Kidney (tissue), 13 donors: ENCODE measurements at regions not wholly inside any gene's neighbourhood (a gene's known extent, or its start where the extent isn't known, plus 50 kb on each side); places are given as distances from the start of the nearest gene placed in this dataset.
"Not testable (repeated sequence)": the region's sequence is repeated elsewhere in the genome, so short reads cannot be mapped to it uniquely, and the experiment has no call there.

Source experiments
- DNase-seq, 5 donors: peaks; one replicate each; pipeline ENCODE4 v3.0.0-alpha.2; 2013 to 2020
- FAIRE-seq: peaks from 2 replicates; lab custom pipeline; 2012; peaks lifted over from hg19 to GRCh38; lab: Jason Lieb, UNC
- H3K27ac ChIP-seq, 2 donors: one replicate each; pipeline ENCODE4 v1.7.0; 2013; ENCODE audit warnings: low read depth in 2 of 2, low read length in 2 of 2, inconsistent platforms in 1 of 2
- H3K27me3 ChIP-seq: one replicate; pipeline ENCODE4 v1.7.1; 2013; ENCODE audit warnings: low read length, inconsistent platforms; ENCODE audit not compliant: control insufficient read depth, insufficient read depth
- H3K36me3 ChIP-seq, 3 donors: one replicate each; pipeline versions ENCODE4 v1.7.0 to v1.7.1; 2013; ENCODE audit warnings: low read length in 3 of 3, control low read depth in 1 of 3, inconsistent platforms in 1 of 3; ENCODE audit not compliant: insufficient read depth in 3 of 3, control insufficient read depth in 2 of 3
- H3K4me1 ChIP-seq, 3 donors: one replicate each; pipeline versions ENCODE4 v1.7.0 to v1.7.1; 2013; ENCODE audit warnings: low read length in 3 of 3, inconsistent platforms in 1 of 3, low read depth in 1 of 3; ENCODE audit not compliant: control insufficient read depth in 2 of 3, insufficient read depth in 2 of 3
- H3K4me3 ChIP-seq, 3 donors: one replicate each; pipeline versions ENCODE4 v1.7.0 to v1.8.1; 2013; ENCODE audit warnings: low read length in 3 of 3, control low read depth in 1 of 3, inconsistent platforms in 1 of 3
- H3K9ac ChIP-seq, 3 donors: one replicate each; pipeline versions ENCODE4 v1.7.0 to v1.7.1; 2013; ENCODE audit warnings: low read length in 3 of 3, control low read depth in 1 of 3, inconsistent platforms in 1 of 3
- H3K9me3 ChIP-seq, 3 donors: one replicate each; pipeline versions ENCODE4 v1.7.0 to v1.7.1; 2013; ENCODE audit warnings: low read length in 3 of 3, control low read depth in 1 of 3, inconsistent platforms in 1 of 3; ENCODE audit not compliant: control insufficient read depth in 2 of 3, insufficient read depth in 1 of 3
- intact Hi-C: fragments of 100-400 bp; cut with DNase I; formaldehyde crosslinking; loops from one replicate; pipeline ENCODE4 v1.11.1; 2022
- TF ChIP-seq, protein P1 (sequence below): IDR thresholded peaks from 3 replicates; pipeline ENCODE4 v1.5.1; 2012; ENCODE audit warnings: mild to moderate bottlenecking, moderate library complexity, borderline replicate concordance; ENCODE audit not compliant: insufficient read depth; ENCODE audit errors: extremely low read depth
- donor health status: control.
- donor health status: control.
- donor health status: control.
- donor health status: control.
- donor health status: control.
- donor health status: DM: yes; HTN: yes; CAD: no.
- donor health status: Normal renal cell carcinoma (clear cell type).

DNA sequence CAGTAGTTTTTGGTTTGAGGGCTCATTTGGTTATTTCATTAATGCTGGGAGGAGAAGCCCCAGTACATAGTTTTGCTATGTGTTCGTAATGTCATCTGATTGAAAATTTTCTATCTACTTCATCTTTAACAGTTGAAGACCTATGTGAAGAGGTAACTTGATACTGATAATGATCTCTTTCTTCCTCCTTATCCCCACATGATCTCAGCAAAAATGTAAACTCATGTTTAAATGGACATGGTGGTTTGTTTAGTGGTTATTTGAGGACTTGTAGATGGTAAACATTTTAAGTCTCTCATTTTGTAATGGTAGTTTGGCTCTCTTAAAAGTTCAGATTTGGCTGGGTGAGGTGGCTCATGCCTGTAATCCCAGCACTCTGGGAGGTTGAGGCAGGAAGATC, 53.7 kb upstream of the SPTBN2 start:
- Histone ChIP-seq H3K9me3 (no peaks in the 10 kb centered on the region), H3K36me3 (no peaks in the 10 kb centered on the region), H3K27me3 (no peaks in the 10 kb centered on the region), H3K9ac (no peak overlapping the region), H3K27ac (no peak overlapping the region), H3K4me3 (no peak overlapping the region), H3K4me1 (no peaks in the 10 kb centered on the region)
- intact Hi-C loops = no loop called here
- FAIRE-seq (no peak), DNase-seq (no peak)
- TF ChIP-seq, protein P1, sequence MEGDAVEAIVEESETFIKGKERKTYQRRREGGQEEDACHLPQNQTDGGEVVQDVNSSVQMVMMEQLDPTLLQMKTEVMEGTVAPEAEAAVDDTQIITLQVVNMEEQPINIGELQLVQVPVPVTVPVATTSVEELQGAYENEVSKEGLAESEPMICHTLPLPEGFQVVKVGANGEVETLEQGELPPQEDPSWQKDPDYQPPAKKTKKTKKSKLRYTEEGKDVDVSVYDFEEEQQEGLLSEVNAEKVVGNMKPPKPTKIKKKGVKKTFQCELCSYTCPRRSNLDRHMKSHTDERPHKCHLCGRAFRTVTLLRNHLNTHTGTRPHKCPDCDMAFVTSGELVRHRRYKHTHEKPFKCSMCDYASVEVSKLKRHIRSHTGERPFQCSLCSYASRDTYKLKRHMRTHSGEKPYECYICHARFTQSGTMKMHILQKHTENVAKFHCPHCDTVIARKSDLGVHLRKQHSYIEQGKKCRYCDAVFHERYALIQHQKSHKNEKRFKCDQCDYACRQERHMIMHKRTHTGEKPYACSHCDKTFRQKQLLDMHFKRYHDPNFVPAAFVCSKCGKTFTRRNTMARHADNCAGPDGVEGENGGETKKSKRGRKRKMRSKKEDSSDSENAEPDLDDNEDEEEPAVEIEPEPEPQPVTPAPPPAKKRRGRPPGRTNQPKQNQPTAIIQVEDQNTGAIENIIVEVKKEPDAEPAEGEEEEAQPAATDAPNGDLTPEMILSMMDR = no peak

DNA sequence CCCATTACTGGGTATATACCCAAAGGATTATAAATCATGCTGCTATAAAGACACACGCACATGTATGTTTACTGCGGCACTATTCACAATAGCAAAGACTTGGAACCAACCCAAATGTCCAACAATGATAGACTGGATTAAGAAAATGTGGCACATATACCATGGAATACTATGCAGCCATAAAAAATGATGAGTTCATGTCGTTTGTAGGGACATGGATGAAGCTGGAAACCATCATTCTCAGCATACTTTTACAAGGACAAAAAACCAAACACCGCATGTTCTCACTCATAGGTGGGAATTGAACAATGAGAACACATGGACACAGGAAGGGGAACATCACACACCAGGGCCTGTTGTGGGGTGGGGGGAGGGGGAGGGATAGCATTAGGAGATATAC, 50.6 kb upstream of the SPTBN2 start:
- H3K27ac ChIP-seq, FAIRE-seq, H3K4me3 ChIP-seq, DNase-seq, H3K4me1 ChIP-seq, intact Hi-C loops, H3K36me3 ChIP-seq, H3K9me3 ChIP-seq, H3K9ac ChIP-seq, H3K27me3 ChIP-seq: not testable (repeated sequence)
